PC-9 (cell line): ENCODE measurements at regions not wholly inside any gene's neighbourhood (a gene's known extent, or its start where the extent isn't known, plus 50 kb on each side); places are given as distances from the start of the nearest gene placed in this dataset.

ENCODE experiments used
- BruUV-seq: library from RNA; stranded (reverse); fragments of 400-500 nt; replicated peaks from 2 replicates; lab custom pipeline; 2021; lab: Mats Ljungman, UMichigan
- CTCF ChIA-PET: fragments of 300-600 bp; sonication (Branson Sonifier 250); formaldehyde crosslinking; loops from one replicate; lab custom pipeline; 2022; ENCODE audit warnings: antibody characterized with exemption; lab: Charles Lee
- POLR2A ChIA-PET: fragments of 300-600 bp; sonication (Branson Sonifier 250); formaldehyde crosslinking; loops from one replicate; lab custom pipeline; 2022; ENCODE audit warnings: antibody characterized with exemption; ENCODE audit not compliant: unreplicated experiment; lab: Charles Lee
- DNase-seq, 2 experiments: peaks; one replicate each; pipeline versions ENCODE4 v3.0.0 to v3.0.0-alpha.2; 2015 to 2022; ENCODE audit warnings: mixed read lengths in 1 of 2
- H2AFZ ChIP-seq: fragments of 200-600 bp; sonication (generic); 2 replicates; pipeline ENCODE4 v1.8.1; 2017; ENCODE audit warnings: antibody characterized with exemption
- H3F3A ChIP-seq: fragments of 200-600 bp; sonication (generic); 2 replicates; pipeline ENCODE4 v1.8.1; 2017; ENCODE audit warnings: antibody characterized with exemption, mild to moderate bottlenecking, low read depth; ENCODE audit not compliant: insufficient read depth
- H3K27ac ChIP-seq: fragments of 200-600 bp; sonication (generic); 2 replicates; pipeline ENCODE4 v1.6.1; 2016; ENCODE audit warnings: mixed run types
- H3K27me3 ChIP-seq: fragments of 200-600 bp; sonication (generic); 2 replicates; pipeline ENCODE4 v1.6.1; 2016; ENCODE audit warnings: low read depth, mixed run types; ENCODE audit not compliant: insufficient read depth
- H3K36me3 ChIP-seq: fragments of 200-600 bp; sonication (generic); 2 replicates; pipeline ENCODE4 v1.6.1; 2016; ENCODE audit warnings: low read depth, mixed run types
- H3K4me1 ChIP-seq: fragments of 200-600 bp; sonication (generic); replicated peaks from 2 replicates; pipeline ENCODE4 v1.6.1; 2016; ENCODE audit warnings: mixed run types; ENCODE audit not compliant: insufficient read depth
- H3K4me2 ChIP-seq: fragments of 200-600 bp; sonication (generic); 2 replicates; pipeline ENCODE4 v1.6.1; 2017; ENCODE audit warnings: mixed run types
- H3K4me3 ChIP-seq: fragments of 200-600 bp; sonication (generic); 2 replicates; pipeline ENCODE4 v1.6.1; 2016; ENCODE audit warnings: mixed run types
- H3K79me2 ChIP-seq: fragments of 200-600 bp; sonication (generic); 2 replicates; pipeline ENCODE4 v1.6.1; 2017; ENCODE audit warnings: low read depth, mixed run types
- H3K9me2 ChIP-seq: fragments of 200-600 bp; sonication (generic); 2 replicates; pipeline ENCODE4 v1.8.1; 2017; ENCODE audit warnings: mild to moderate bottlenecking; ENCODE audit not compliant: insufficient read depth
- H3K9me3 ChIP-seq: fragments of 200-600 bp; sonication (generic); 2 replicates; pipeline ENCODE4 v1.8.1; 2016; ENCODE audit warnings: low read depth; ENCODE audit not compliant: insufficient read depth
- H4K20me1 ChIP-seq: fragments of 200-600 bp; sonication (generic); 2 replicates; pipeline ENCODE4 v1.8.1; 2017; ENCODE audit not compliant: insufficient read depth
- EZH2 ChIP-seq: fragments of 200-600 bp; sonication (generic); IDR thresholded peaks from 2 replicates; pipeline ENCODE4 v1.8.0; 2017; ENCODE audit warnings: antibody characterized with exemption, low read depth
- intact Hi-C: fragments of 100-400 bp; cut with micrococcal nuclease; formaldehyde crosslinking; loops from one replicate; pipeline ENCODE4 v1.10.0; 2022; ENCODE audit not compliant: unreplicated experiment
- TF ChIP-seq, protein P1 (sequence below): fragments of 200-600 bp; sonication (generic); conservative IDR thresholded peaks from 2 replicates; pipeline ENCODE4 v1.6.1; 2017; ENCODE audit warnings: mixed run types, antibody characterized with exemption, mild to moderate bottlenecking, moderate library complexity

- Histone ChIP-seq H3K36me3 (no peaks in the 10 kb centered on the region), H3K4me1 (no peaks in the 10 kb centered on the region), H4K20me1 (no peaks in the 10 kb centered on the region), H3F3A (no peaks in the 10 kb centered on the region), H3K9me2 (no peaks in the 10 kb centered on the region), H3K4me3 (no peak overlapping the region), H3K79me2 (no peaks in the 10 kb centered on the region), H3K9me3 (no peaks in the 10 kb centered on the region), H3K4me2 (no peak overlapping the region), H3K27me3 (no peaks in the 10 kb centered on the region), H2AFZ (no peak overlapping the region), H3K27ac (no peak overlapping the region)
- ChIA-PET POLR2A (no interaction called here), CTCF (no interaction called here)
- no peak for DNase-seq
- BruUV-seq: no TSS peak
- intact Hi-C loops: no loop called here
- TF ChIP-seq, protein P1, sequence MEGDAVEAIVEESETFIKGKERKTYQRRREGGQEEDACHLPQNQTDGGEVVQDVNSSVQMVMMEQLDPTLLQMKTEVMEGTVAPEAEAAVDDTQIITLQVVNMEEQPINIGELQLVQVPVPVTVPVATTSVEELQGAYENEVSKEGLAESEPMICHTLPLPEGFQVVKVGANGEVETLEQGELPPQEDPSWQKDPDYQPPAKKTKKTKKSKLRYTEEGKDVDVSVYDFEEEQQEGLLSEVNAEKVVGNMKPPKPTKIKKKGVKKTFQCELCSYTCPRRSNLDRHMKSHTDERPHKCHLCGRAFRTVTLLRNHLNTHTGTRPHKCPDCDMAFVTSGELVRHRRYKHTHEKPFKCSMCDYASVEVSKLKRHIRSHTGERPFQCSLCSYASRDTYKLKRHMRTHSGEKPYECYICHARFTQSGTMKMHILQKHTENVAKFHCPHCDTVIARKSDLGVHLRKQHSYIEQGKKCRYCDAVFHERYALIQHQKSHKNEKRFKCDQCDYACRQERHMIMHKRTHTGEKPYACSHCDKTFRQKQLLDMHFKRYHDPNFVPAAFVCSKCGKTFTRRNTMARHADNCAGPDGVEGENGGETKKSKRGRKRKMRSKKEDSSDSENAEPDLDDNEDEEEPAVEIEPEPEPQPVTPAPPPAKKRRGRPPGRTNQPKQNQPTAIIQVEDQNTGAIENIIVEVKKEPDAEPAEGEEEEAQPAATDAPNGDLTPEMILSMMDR: no peak
- TF ChIP-seq EZH2: no peak
These were observed 370.2 kb upstream of the ZNF385D start for GRCh38 chr3:22121068-22121701.

GRCh38 chr3:22122567-22122966 lies 371.6 kb upstream of the ZNF385D start:
- no peaks in the 10 kb centered on the region for H3K36me3 ChIP-seq
- CTCF ChIA-PET: no interaction called here
- TF ChIP-seq, protein P1: no peak
- TF ChIP-seq EZH2: no peak
- no peak overlapping the region for H3K27ac ChIP-seq
- no peaks in the 10 kb centered on the region for H3K4me1 ChIP-seq
- no peaks in the 10 kb centered on the region for H3K9me2 ChIP-seq
- intact Hi-C loops: no loop called here
- no peak for DNase-seq
- no peaks in the 10 kb centered on the region for H3K27me3 ChIP-seq
- H3F3A ChIP-seq: no peaks in the 10 kb centered on the region
- H3K9me3 ChIP-seq: 0 out of 2 replicates have a peak, but pooled peaks cover 3% of the 10 kb centered on the region
- POLR2A ChIA-PET: no interaction called here
- H4K20me1 ChIP-seq: no peaks in the 10 kb centered on the region
- no peak overlapping the region for H2AFZ ChIP-seq
- no peak overlapping the region for H3K4me2 ChIP-seq
- H3K79me2 ChIP-seq: no peaks in the 10 kb centered on the region
- no peak overlapping the region for H3K4me3 ChIP-seq
- BruUV-seq: no TSS peak

GRCh38 chr3:22129101-22129500 lies 378.1 kb upstream of the ZNF385D start:
- Histone ChIP-seq H3K4me1 (no peaks in the 10 kb centered on the region), H3K27ac (no peak overlapping the region), H3K36me3 (no peaks in the 10 kb centered on the region), H4K20me1 (no peaks in the 10 kb centered on the region), H3K27me3 (no peaks in the 10 kb centered on the region), H3K79me2 (no peaks in the 10 kb centered on the region), H2AFZ (no peak overlapping the region), H3K4me2 (no peak overlapping the region), H3K9me2 (no peaks in the 10 kb centered on the region; the same call in 1 of the 2 replicates), H3K9me3 (0 out of 2 replicates have a peak, but pooled peaks cover 3% of the 10 kb centered on the region), H3K4me3 (no peak overlapping the region), H3F3A (no peaks in the 10 kb centered on the region)
- TF ChIP-seq EZH2: no peak
- TF ChIP-seq, protein P1: no peak
- intact Hi-C loops: no loop called here
- no peak for DNase-seq
- CTCF ChIA-PET: no interaction called here
- POLR2A ChIA-PET: no interaction called here
- no TSS peak for BruUV-seq
